Nephron (organoid): ENCODE measurements at regions not wholly inside any gene's neighbourhood (a gene's known extent, or its start where the extent isn't known, plus 50 kb on each side); places are given as distances from the start of the nearest gene placed in this dataset.

ENCODE experiments used
- H3K27ac Mint-ChIP-seq, 3 experiments: 2 replicates each; pipeline ENCODE4 v1.8.0; 2020; ENCODE audit warnings: mixed read lengths in 3 of 3, mild to moderate bottlenecking in 2 of 3, moderate library complexity in 1 of 3
- H3K27me3 Mint-ChIP-seq: 2 replicates; pipeline ENCODE4 v1.8.0; 2021; ENCODE audit warnings: low read depth, mild to moderate bottlenecking, moderate library complexity, mixed read lengths
- H3K36me3 Mint-ChIP-seq: 2 replicates; pipeline ENCODE4 v1.8.0; 2020; ENCODE audit warnings: low read depth, mixed read lengths
- H3K4me1 Mint-ChIP-seq: 2 replicates; pipeline ENCODE4 v1.8.0; 2020; ENCODE audit warnings: mixed read lengths
- H3K4me3 Mint-ChIP-seq, 3 experiments: 2 replicates each; pipeline ENCODE4 v1.8.0; 2020; ENCODE audit warnings: mild to moderate bottlenecking in 3 of 3, mixed read lengths in 3 of 3, moderate library complexity in 2 of 3
- H3K9me3 Mint-ChIP-seq: 2 replicates; pipeline ENCODE4 v1.8.0; 2020; ENCODE audit warnings: mixed read lengths
- CTCF ChIP-seq, 3 experiments: fragments of 200-600 bp; sonication (generic); IDR thresholded peaks; one replicate each; pipeline ENCODE4 v1.5.0; 2021; ENCODE audit warnings: antibody characterized with exemption in 3 of 3; ENCODE audit not compliant: unreplicated experiment in 3 of 3

- Mint-ChIP-seq H3K9me3 (no peaks in the 10 kb centered on the region), H3K4me3 (no peak overlapping the region), H3K4me1 (no peaks in the 10 kb centered on the region), H3K36me3 (no peaks in the 10 kb centered on the region), H3K27me3 (no peaks in the 10 kb centered on the region), H3K27ac (no peak overlapping the region)
- no peak for TF ChIP-seq CTCF (IDR thresholded peaks at IDR 0.05; ENCODE audit: unreplicated experiment in 3 of 3)
Observed at GRCh38 chr5:163193886-163194285, 243.5 kb upstream of the CCNG1 start.

GRCh38 chr5:163205645-163206044 is 231.8 kb upstream of the CCNG1 start:
- Mint-ChIP-seq H3K36me3 (no peaks in the 10 kb centered on the region), H3K27ac (no peak overlapping the region), H3K4me3 (no peak overlapping the region), H3K27me3 (no peaks in the 10 kb centered on the region), H3K9me3 (no peaks in the 10 kb centered on the region), H3K4me1 (no peaks in the 10 kb centered on the region)
- no peak for TF ChIP-seq CTCF (IDR thresholded peaks at IDR 0.05; ENCODE audit: unreplicated experiment in 3 of 3)

- H3K4me3 Mint-ChIP-seq: no peak overlapping the region
- no peak for TF ChIP-seq CTCF (IDR thresholded peaks at IDR 0.05; ENCODE audit: unreplicated experiment in 3 of 3)
- no peak overlapping the region for H3K27ac Mint-ChIP-seq
Observed at GRCh38 chr5:163221581-163221980, 215.8 kb upstream of the CCNG1 start.

GRCh38 chr5:163222982-163223381 is 214.4 kb upstream of the CCNG1 start:
- H3K36me3 Mint-ChIP-seq: no peaks in the 10 kb centered on the region
- H3K4me3 Mint-ChIP-seq: no peak overlapping the region
- H3K27ac Mint-ChIP-seq: no peak overlapping the region
- peaks cover 3% of the 10 kb centered on the region for H3K27me3 Mint-ChIP-seq
- no peak for TF ChIP-seq CTCF (IDR thresholded peaks at IDR 0.05; ENCODE audit: unreplicated experiment in 3 of 3)
- H3K4me1 Mint-ChIP-seq: no peaks in the 10 kb centered on the region
- no peaks in the 10 kb centered on the region for H3K9me3 Mint-ChIP-seq

More at GRCh38 chr5:163221581-163221980, 215.8 kb upstream of the CCNG1 start:
- peaks cover 3% of the 10 kb centered on the region for H3K27me3 Mint-ChIP-seq
- H3K36me3 Mint-ChIP-seq: no peaks in the 10 kb centered on the region
- no peaks in the 10 kb centered on the region for H3K4me1 Mint-ChIP-seq
- no peaks in the 10 kb centered on the region for H3K9me3 Mint-ChIP-seq

GRCh38 chr5:163244445-163244987 is 192.9 kb upstream of the CCNG1 start:
- Mint-ChIP-seq H3K27me3 (no peaks in the 10 kb centered on the region), H3K9me3 (no peaks in the 10 kb centered on the region), H3K4me1 (no peaks in the 10 kb centered on the region), H3K27ac (no peak overlapping the region), H3K4me3 (no peak overlapping the region), H3K36me3 (no peaks in the 10 kb centered on the region)
- TF ChIP-seq CTCF (IDR thresholded peaks at IDR 0.05; ENCODE audit: unreplicated experiment in 3 of 3): no peak

GRCh38 chr5:163245584-163245983 is 191.8 kb upstream of the CCNG1 start:
- H3K9me3 Mint-ChIP-seq: no peaks in the 10 kb centered on the region
- no peak for TF ChIP-seq CTCF (IDR thresholded peaks at IDR 0.05; ENCODE audit: unreplicated experiment in 3 of 3)
- H3K4me1 Mint-ChIP-seq: no peaks in the 10 kb centered on the region
- H3K36me3 Mint-ChIP-seq: no peaks in the 10 kb centered on the region
- H3K27me3 Mint-ChIP-seq: no peaks in the 10 kb centered on the region
- no peak overlapping the region for H3K4me3 Mint-ChIP-seq
- H3K27ac Mint-ChIP-seq: no peak overlapping the region
